Liver (tissue), 3 donors: ENCODE measurements at regions not wholly inside any gene's neighbourhood (a gene's known extent, or its start where the extent isn't known, plus 50 kb on each side); places are given as distances from the start of the nearest gene placed in this dataset.

Experiments used
- CTCF ChIP-seq: fragments of 150-350 bp; IDR thresholded peaks from 2 replicates; pipeline ENCODE4 v1.5.1; 2017; ENCODE audit warnings: improper control_type of control experiment, low read depth, low read length; ENCODE audit not compliant: missing input control
- GABPA ChIP-seq, 2 donors: IDR thresholded peaks in 1 of 2; conservative IDR thresholded peaks in 1 of 2; 2 replicates each; pipeline ENCODE4 v1.6.1; 2016; ENCODE audit warnings: antibody characterized with exemption in 2 of 2, mild to moderate bottlenecking in 1 of 2, moderate library complexity in 1 of 2
- HNF4G ChIP-seq: IDR thresholded peaks from 2 replicates; pipeline ENCODE4 v1.6.1; 2016; ENCODE audit warnings: antibody characterized with exemption
- RAD21 ChIP-seq, 2 donors: IDR thresholded peaks; 2 replicates each; pipeline ENCODE4 v1.6.1; 2016; ENCODE audit warnings: antibody characterized with exemption in 2 of 2, mild to moderate bottlenecking in 2 of 2
- TAF1 ChIP-seq: conservative IDR thresholded peaks from 2 replicates; pipeline ENCODE4 v1.6.1; 2016; ENCODE audit warnings: antibody characterized with exemption, mild to moderate bottlenecking
- donor health status: healthy.
- donor health status: healthy.

- TF ChIP-seq CTCF (no peak), TAF1 (no peak), GABPA (IDR thresholded peaks at IDR 0.05 in 1 of 2, conservative IDR thresholded peaks at IDR 0.05 in 1 of 2) (no peak), RAD21 (IDR thresholded peaks at IDR 0.05) (no peak), HNF4G (no peak)
These were observed 232.0 kb upstream of the GSE1 start for GRCh38 chr16:85380905-85381737.
